ENCODE measurements at regions not wholly inside any gene's neighbourhood (a gene's known extent, or its start where the extent isn't known, plus 50 kb on each side); places are given as distances from the start of the nearest gene placed in this dataset.

DNA sequence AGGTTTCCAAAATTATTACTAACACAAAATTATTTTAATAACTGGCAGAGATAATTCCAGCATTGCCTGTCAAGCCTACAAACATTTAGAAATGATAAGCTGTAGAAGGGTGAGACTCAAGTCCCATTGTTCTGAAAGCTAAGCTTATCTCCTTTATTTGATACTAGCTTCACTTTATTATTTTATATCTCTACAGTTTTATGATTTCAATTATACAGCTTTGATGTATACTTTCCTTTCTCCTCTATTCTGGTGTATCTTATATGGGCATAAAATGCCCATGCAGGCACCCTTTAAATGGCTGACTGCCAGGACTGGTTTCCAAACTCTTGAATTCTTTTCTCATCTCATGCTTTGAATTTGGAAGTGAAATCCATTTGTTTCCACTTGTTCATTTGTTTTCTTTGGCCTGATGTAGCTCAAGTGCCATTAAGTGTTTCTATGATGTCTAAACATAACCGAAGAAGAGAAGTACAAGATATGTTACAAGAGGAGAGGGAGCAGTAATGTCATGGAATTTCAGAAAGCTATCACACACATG is 372.1 kb upstream of the ARHGEF26 start:
- TF ChIP-seq JUN (IDR thresholded peaks at IDR 0.05) (no peak), POLR2A (IDR thresholded peaks at IDR 0.05; ENCODE audit: low read length) (no peak), CTCF (IDR thresholded peaks at IDR 0.05) (no peak), ESRRA (IDR thresholded peaks at IDR 0.05; ENCODE audit: borderline replicate concordance, low read length) (no peak)
- TF ChIP-seq, protein P1, sequence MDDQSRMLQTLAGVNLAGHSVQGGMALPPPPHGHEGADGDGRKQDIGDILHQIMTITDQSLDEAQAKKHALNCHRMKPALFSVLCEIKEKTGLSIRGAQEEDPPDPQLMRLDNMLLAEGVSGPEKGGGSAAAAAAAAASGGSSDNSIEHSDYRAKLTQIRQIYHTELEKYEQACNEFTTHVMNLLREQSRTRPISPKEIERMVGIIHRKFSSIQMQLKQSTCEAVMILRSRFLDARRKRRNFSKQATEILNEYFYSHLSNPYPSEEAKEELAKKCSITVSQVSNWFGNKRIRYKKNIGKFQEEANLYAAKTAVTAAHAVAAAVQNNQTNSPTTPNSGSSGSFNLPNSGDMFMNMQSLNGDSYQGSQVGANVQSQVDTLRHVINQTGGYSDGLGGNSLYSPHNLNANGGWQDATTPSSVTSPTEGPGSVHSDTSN (IDR thresholded peaks at IDR 0.05): no peak

Data from A549 (cell line).